ENCODE measurements at regions not wholly inside any gene's neighbourhood (a gene's known extent, or its start where the extent isn't known, plus 50 kb on each side); places are given as distances from the start of the nearest gene placed in this dataset.

GRCh38 chr14:97995038-97995437 is 1197.9 kb downstream of the VRK1 start:
- TF ChIP-seq GLI2 (tag by site-specific recombination; IDR thresholded peaks at IDR 0.05; ENCODE audit: borderline replicate concordance, low read depth), result no peak
- TF ChIP-seq YY1 (tag by site-specific recombination; IDR thresholded peaks at IDR 0.05), result no peak
- TF ChIP-seq HOXA7 (CRISPR knock-in tag; IDR thresholded peaks at IDR 0.05; ENCODE audit: borderline replicate concordance), result no peak
